Activated CD4-positive, alpha-beta T cell treated with anti-CD3 and anti-CD28 coated beads, Interleukin-2, amount 50 U/mL, for 4 hours (primary cell): ENCODE measurements at regions not wholly inside any gene's neighbourhood (a gene's known extent, or its start where the extent isn't known, plus 50 kb on each side); places are given as distances from the start of the nearest gene placed in this dataset.
A peak's percentile ranks its signal among the peaks of the same experiment; 100 is the strongest.

ENCODE experiments used
- DNase-seq, 2 experiments: peaks; one replicate each; pipeline ENCODE4 v3.0.0-alpha.2; 2020

DNA sequence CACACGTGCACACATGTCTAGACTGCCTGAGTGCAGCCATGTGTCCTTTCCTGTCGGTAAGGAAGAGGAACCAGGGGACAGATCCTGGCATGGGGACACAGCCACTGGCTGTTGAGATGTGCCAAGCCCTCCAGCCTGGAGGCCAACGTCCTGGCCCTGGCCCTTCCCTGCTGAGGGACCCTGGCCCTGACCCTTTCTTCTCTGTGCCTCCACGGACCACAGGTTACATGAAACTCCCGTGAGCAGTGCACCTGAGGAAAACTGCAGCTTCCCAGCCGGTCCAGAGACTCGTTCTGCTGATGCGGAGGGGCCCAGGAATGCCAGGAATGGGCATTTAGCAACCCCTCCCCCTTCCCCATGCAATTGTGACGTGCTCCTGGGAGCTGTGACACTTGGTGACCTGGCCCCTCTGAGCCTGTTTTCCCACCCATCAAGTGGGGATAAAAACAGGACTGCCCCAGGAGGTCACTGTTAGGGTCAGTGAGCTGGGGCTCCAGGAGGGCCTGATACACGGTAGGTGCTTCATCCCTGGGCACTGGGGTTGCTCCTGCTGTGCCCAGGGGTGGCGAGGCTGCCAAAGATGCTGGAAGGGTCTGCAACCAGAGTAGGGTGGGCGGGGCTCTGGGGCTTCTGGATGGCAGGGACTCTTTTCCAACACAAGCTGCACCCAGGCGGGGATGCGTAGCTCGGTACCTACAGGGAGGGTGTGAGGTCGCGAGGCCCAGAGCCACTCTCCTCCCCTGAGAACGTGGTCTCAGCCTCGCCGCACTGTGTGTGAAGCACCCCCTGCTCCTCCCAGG, 151.5 kb downstream of the C9orf50 start:
- DNase-seq = no peak

DNA sequence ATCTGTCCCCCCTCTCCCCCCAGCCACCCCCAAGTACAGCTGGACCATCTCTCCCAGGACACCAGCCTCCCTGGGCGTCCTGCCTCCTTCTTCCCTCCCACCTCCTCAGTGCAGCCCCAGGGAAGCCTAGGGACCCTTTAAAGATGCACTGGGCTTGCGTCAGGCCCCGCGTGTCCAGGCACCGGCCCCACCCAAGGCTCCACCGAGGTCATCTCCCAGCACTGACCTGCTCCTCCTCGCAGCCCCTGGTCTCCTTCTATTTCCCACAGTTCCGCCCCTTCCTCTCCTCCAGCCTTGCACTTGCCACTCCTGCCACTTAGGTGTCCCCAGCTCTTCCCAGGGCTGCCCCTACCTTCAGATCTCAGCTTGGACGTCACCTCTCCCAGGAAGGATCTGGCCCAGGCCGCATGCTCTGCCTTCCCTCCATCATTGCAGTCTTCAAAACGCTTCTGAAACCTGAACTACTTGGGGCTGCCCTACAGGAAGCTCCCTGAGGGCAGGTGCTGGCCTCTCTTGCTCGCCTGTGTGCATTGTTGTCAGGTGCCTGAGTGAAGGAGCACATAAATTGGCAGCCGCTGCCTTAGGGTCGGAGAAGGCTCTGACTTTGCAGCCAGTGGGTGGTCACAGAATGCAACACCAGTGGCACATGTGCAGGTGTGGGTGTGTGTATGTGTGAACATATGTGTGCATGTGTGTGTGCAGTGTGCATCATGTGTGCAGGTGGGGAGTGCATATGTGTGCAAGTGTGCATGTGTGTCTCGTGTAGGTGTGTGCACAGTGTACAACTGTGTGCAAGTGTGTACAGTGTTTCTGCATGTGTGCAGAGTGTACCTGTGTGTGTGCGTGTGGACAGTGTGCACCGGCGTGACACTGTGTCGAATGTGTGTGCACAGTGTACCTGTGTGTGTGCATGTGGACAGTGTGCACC, 152.9 kb downstream of the C9orf50 start:
- DNase-seq = no peak

DNA sequence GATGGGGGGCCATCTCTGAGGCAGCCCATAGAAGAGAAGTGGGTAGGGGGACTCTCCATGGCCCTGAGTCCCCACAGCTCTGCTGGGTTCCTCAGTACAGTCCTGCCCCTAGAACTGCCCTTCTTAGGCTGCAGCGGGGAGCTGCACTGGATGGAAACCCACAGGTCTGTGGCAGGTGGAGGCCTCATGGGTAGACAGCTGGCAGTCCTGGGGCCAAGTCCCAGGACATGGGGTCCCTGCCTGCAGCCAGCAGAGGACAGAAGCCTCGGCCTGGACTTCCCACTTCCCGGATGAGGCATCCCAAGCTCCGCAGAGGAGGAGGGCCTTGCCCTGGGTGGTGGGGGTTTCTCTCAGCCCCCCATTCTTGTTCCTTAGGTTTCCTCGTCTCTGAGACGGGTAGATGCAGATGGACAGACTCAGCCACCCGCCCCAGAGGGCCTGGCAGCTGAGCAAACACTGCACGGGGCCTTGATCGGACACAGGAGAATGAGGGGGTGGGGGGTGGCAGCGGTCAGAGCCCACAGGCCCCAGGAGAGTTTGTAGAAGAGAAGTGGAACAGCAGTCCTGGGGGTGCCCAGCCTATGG, 153.8 kb downstream of the C9orf50 start:
- no peak for DNase-seq

DNA sequence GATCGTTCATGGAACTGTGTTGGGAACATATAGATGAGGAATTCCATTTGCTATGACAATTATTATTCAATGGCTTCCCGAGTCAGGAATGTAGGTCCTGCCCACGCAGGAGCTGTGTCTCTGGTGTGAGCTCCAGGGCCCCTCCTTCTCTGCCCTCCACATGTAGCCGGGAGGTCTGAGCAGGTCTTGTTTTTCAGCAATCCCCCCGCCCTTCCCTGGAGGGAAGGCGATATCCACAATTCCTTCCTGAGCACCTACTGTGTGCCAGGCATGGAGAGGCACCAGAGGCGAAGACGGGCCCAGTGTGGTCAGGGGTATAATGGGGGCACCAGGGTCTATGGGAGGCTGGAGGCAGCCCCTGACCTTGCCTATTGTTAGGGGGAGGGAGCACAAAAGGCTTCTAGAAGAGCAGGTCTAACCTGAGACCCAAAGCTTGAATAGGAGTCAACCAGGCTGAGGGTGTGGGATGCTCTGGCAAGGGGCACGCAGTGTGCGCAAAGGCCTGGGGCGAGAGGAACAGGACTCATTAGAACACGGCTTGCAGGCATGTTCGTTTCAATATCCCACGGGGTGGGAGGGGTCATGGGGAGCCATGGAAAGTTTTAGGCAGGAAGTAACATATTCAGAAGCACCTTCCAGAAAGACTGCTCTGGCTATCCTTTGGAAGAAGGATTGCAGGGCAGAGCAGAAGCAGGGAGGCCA, 154.9 kb downstream of the C9orf50 start:
- DNase-seq = no peak

DNA sequence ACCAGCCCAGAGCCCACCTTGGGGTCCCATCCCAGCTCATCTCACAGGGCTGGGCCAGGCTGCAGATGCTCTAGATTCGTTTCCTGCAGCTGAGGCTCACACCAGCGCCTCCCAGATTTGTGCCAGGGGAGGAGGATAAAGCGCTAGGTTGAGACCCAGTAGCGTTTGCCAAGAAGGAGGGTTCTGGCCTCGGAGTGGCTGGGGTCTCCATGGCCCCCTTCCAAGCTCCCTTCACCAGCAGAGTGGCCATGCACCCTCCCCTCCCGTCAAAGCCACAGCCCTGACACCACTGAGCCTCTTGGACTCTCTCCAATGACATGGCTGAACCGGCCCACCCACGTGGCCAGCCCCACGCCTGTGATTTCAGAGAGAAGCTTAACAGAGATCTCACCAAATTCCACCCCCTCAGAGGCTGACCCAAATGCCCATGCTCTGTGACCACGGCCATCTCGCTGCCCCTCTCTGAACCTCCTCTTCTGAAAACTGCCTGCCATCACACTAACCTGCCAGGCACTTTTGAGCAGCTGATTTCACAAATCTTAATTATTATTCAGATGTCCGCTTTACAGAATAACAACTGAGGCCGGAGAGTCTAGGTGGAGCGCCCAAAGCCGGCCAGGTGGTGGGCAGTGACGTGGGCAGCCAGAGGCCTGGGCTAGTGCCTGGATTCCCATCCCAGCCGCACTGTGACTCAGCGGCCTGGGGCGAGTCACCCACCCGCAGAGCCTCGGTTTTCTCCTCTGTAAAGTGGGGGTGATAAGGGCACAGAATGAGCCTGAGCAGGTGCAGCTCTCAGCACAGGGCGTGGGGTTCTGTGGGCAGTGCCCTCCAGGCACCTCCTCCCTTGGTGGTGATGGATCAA, 155.7 kb downstream of the C9orf50 start:
- DNase-seq = no peak

DNA sequence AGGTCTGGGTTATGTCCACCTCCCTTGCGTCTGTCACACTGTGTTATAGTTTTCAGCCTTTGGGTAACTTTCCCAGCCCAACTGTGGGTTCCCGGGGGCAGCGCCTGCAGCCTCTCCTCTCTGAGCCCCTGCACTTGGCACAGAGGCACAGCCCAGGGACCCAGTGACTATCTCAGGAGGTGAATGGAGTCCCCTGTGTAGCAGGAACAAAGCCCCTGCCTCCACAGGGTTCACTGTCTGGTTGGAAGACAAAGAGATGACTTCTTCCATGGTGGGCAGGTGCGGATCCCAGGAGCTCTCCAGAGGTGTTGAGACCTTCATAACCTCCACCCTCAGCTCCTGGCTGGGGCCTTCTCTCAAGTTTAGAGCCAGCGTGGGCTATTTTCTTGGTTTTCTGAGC, 156.9 kb downstream of the C9orf50 start:
- no peak for DNase-seq

DNA sequence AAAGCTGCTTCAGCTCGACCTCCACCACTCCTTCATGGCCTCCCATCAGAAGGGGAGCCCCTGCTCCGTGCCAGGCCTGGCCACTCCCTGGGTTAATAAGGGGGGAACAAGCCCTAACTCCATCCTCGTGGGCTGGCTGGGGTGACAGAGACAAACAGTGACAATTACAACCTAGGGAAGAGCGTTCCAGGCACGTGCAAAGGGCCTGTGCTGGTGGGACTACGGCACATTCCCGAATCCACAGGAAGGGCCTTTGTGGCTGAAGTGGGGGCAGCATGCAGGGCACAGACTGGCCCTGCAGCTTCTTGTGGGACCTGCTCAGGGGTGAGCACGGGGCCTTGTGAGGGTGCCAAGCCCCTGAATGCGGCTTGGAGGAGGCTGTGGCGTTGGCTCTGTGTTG, 157.4 kb downstream of the C9orf50 start:
- no peak for DNase-seq

DNA sequence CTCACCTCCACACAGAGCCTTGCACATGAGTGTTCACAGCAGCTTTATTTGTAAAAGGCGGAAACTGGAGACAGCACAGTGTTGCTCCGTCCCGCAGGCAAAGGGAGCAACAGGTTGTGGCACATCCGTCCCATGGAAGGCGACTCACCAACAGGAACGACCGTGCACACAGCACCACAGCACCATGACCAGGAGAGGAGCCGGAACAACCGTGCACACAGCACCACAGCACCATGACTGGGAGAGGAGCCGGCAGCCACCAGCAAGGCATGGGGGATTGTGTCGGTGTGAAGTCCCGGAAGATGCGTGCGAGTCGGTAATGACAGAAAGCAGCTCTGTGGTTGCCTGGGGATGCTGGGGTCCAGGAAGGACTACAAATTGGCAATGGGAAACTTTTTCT, 158.5 kb downstream of the C9orf50 start:
- no peak for DNase-seq

DNA sequence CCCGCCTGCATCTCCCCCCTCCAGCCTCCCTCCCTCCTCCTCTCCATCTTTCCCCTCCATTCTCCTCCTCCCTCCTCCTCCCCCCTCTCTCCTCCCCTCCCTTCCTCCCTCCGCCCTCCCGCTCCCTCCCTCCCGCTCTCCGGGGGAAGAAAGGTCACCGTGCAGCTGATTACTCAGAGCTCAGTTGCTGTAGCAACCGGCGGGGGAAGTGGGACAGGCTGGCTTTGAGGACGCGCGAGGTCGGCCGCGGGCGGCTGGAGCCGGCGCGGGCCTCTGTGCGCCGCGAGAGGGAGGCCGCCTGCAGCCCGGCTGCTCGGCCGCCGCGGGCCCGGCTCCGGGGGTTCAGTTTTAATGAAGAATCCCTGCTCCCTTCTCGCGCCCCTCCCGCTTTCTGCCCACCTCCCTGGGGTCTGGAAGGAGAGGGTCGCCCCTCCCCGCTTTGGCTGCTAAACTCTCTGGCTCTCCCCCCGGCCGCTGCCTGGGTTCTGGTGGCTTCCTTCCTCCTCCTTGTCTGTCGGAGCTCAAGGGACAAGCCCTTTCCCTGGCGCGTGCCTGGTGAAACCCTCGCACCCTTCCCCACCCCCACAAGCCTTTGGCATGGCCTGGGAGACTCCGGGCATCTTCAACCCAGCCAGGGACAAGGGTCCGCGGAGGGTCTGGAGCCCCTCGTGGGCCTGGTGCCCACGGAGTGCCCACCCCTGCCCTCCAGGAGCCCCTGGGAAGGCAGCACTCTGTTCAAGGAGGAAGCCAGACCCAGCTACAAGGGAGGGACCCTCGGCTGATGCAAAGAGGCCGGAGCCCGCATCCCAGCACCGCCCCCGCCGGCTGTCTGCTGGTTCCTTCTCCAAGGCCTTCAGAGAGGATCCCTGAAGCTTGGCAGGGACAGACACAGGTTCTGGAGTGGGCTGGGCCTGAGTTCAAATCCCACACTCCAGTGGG, 160.3 kb downstream of the C9orf50 start:
- DNase-seq = peak; percentile 85 to 89

DNA sequence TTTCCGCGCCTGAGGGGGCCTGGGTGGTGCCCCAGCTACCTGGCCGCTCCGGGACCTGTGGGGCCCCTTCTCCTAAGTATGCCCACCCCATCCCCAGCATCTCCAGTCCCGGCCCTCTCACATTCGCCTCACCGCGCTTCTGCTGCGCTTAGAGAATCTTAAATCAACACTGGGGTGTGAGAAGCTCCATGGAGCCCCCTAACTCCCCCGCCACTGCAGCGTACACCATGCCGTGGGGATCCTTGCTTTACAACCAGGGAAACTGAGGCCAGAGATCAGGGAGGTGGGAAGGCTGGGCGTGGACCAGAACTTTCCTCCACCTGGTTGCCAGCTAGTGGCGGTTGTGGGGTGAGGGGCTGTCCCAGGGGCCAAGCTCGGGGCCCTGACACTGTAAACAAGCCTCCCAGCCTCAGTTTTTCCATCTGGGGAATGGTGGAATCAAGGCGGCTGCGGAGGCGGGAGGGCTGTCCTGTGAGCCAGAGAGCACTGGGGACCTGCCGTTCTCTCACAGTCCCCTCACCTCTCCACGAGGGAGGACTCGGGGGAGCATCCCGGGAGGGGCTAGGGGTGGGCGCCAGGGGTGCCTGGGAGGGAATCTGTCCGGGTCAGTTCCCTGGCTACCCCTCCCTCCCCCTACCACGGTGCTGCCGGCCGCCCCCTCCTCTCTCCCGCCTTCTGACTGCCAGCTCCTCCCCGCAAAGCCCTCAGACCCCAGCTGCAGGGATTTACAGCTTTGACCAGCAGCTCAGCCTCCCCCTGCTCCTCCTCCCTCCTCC, 161.2 kb downstream of the C9orf50 start:
- DNase-seq = peak; percentile 37 to 49

DNA sequence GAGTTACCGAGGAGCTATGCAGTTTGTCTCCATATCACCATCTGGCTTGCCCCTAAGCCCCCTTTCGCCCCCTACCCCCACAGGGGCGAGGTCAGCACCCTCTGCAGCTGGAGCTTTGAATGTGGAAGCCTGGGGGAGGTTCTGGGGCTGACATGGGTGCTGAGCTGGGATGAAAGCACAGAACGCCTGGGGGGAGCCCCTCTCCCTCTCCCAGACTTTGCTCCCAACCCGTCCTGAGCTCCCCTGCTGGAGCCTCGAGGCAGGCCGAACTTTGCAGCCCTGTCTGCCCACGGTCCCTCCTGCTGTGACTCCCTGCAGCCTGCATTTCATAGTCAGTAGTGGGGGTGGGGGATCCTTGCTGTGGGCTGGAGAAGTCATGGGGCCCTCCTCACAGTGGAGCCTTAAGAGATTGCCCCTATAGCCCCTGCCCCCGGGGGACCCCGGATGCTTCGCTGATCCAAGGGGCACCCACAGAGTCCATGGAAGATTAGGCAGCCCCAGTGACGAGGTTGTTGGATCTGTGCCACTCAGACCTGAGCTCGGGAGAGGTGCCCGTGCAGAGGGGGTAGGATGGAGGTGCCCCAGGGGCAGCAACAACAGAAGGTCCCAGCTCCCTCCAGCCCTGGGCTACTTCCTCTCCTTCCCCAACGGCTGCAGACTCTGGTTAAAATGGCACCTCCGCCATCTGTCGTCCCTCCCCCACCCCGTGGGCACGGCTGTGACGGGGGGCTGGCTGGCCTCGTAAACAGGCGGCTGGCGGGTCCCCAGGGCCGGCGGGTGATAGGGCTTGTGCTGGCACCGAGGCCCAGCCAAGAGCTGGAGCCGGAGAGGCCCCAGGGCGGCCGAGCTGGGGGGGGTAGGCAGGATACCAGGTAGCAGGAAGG, 162.0 kb downstream of the C9orf50 start:
- no peak for DNase-seq

DNA sequence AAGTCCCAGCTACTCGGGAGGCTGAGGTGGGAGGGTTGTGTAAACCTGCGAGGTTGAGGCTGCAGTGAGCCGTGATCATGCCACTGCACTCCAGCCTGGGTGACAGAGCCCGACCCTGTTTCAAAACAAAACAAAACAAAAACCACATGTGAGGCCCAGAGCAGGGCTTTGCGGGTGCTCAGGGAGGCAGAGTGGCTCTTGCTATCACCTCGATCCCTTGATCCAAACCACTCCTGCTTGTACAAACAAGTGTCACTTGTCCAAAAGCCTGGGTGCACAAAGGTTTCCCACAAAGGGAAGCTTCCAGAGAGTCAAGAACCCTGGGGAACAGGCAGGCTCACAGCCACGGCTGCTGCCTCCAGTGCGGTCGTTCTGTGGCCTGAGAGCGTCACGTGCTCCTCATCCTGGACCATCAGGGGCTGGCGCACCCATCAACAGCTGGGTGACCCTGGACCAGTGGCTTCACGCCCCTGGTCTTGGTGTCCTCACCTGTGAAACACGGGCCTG, 162.7 kb downstream of the C9orf50 start:
- peak in 1 of 2 experiments; percentile 15 for DNase-seq

DNA sequence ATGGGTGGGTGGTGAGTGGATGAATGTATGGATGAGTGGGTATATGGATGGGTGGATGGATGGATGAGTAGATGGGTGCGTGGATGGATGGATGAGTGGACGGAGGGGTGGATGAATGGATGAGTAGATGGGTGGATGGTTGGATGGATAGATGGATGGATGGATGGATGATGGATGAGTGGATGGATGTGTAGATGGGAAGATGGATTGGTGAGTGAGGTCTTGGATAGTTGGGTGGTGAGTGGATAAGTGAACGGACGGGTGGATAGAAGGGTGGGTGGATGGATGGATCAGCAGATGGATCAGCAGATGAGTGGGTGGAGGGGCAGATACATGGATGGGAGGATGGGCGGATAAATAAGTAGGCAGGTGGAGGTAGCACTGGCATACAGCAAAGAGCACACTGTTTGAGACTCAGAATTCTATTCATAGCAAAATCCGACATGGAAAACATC, 163.5 kb downstream of the C9orf50 start:
- DNase-seq = no peak

DNA sequence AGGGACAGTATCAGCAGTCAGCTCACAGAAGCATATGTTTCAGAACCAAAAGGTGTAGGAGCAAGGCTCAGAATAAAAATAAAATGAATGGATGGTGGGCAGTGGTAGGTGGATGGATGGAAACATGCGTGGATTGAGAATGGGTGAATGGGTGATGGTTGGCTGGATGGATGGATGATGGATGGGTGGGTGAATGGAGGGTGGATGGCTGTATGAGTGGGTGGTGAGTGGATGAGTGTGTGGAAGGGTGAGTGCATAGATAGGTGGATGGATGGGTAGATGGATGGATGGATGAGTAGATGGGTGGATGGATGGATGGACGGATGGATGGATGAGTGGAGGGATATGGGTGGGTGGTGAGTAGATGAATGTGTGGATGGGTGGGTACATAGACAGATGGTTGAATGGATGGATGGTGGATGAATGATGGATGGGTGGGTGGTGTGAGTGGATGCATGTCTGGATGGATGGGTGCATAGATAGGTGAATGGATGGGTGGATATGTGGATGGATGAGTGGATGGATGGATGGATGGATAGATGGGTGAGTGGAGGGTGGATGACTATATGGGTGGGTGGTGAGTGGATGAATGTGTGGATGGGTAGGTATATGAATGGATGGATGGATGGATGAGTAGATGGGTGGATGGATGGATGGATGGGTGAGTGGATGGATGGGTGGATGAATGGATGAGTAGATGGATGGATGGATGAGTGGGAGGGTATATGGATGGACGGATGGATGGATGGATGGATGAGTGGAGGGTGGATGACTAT, 164.2 kb downstream of the C9orf50 start:
- no peak for DNase-seq

DNA sequence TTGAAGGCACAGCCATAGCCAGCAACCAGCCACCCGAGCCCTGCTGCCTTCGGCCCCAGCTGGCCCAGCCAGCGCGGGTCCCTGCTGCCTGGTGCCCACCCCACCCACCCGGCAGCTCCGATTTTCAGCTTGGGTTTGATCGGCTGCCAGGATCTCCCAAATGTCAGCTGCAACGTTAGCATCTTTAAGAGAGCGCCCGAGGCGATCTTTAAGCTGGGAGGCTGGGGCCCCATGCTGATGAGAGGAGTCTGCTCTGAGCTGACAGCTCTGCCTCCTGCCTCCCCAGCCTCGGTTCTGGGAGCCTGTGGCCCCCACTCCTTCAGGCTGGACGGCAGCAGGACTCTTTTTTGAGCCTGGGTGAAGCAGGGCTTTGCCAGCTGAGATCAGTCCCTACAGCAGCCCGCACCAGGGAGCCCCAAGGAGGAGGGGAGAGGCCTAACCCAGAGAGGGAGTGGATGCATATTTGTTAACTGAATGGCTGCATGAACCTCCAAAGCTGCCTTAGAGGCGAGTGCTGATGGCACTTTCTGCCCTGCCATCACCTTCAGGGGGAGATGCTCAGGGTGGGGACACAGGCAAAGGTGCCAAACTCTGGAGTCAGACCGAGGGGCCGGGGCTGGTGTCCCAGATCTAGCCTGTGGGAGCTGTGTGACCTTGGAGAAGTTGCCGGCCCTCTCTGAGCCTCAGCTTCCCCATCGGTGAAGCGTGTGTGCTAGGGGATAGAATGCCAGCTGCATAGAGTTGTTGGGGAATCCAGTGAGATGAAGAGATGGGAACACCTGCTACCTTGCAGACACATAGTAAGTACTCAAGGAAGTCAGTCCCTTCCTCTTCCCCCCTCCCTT, 165.5 kb downstream of the C9orf50 start:
- no peak for DNase-seq

DNA sequence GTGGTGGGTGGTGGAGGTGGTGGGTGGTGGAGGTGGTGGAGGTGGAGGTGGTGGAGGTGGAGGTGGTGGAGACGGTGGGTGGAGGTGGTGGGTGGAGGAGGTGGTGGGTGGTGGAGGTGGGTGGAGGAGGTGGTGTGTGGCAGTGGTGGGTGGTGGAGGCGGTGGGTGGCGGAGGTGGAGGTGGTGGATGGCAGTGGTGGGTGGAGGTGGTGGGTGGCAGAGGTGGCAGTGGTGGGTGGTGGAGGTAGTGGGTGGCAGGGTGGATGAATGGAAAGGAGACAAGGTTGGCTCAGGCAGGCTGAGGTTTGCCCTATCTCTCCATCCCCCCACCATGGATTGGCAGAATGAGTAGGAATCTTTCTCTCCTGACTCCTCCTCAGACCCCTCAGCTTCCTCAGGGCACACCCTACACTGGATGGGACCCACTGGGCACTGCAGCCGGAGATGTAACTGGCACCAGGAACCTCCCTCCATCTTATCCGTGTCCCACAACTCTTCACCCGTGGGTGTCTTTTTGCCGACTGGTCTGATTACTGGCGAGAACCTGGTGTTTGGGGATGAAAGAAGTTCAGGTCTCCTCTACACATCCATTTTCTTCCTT, 166.3 kb downstream of the C9orf50 start:
- DNase-seq = no peak
